ENCODE measurements at regions not wholly inside any gene's neighbourhood (a gene's known extent, or its start where the extent isn't known, plus 50 kb on each side); places are given as distances from the start of the nearest gene placed in this dataset.

DNA sequence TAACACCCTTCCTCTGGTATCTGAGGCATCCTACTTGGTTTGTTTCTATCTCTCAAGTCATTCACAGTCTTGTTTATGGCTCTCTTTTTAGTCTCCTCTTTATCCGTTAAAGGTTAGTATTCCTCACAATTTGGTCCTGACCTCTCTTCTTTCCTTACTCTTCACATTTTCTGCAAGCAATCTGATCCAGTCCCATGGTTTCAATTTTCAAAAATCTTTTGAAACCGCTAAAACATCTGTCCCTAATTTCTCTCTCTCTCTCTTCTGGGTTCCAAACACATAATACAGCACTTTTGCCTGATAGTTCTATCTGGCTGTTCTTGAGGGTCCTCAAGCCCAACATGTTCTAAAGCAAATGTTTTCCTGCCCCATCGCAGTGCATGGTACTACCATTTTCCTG, 149.0 kb downstream of the SERPINI1 start:
- Histone ChIP-seq H3K4me1 (ENCODE audit: insufficient read depth, low read length) (no peaks in the 10 kb centered on the region), H3K4me3 (ENCODE audit: insufficient read depth, low read length) (no peak overlapping the region), H3K4me2 (ENCODE audit: insufficient read depth, low read length) (no peak overlapping the region), H3K27ac (ENCODE audit: low read depth, low read length) (no peak overlapping the region), H4K20me1 (ENCODE audit: insufficient read depth, low read length) (no peaks in the 10 kb centered on the region), H3K27me3 (ENCODE audit: insufficient read depth, low read length) (no peaks in the 10 kb centered on the region), H3K9me3 (ENCODE audit: low read depth, low read length) (no peaks in the 10 kb centered on the region), H2AFZ (ENCODE audit: low read length) (no peak overlapping the region), H3K79me2 (ENCODE audit: insufficient read depth, low read length) (no peaks in the 10 kb centered on the region), H3K36me3 (ENCODE audit: insufficient read depth, low read length) (no peaks in the 10 kb centered on the region)
- DNase-seq (ENCODE audit: insufficient read length, low spot score, missing footprints): no peak
- no peak for TF ChIP-seq CTCF (IDR thresholded peaks at IDR 0.05; ENCODE audit: extremely low read depth, low read depth, low read length)

DNA sequence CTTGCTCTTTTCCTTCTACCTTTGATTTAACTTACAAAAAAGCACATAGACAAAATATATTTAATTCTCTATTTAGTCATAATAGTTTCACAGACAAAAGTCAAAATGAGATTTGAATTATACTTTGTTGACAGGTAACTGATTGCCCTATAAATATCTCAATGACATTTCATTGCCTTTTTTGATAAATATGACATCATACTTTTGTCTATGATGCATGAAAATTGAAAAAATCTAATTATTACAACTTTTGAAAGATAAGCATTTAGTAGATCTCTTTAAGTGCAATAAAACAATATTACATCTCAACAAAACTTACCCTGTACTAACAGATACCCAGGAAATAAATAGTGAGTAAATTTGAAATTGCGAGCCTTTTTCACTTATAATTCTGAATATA, 147.9 kb downstream of the SERPINI1 start:
- Histone ChIP-seq H3K4me2 (ENCODE audit: insufficient read depth, low read length) (no peak overlapping the region), H3K4me3 (ENCODE audit: insufficient read depth, low read length) (no peak overlapping the region), H4K20me1 (ENCODE audit: insufficient read depth, low read length) (no peaks in the 10 kb centered on the region), H3K36me3 (ENCODE audit: insufficient read depth, low read length) (no peaks in the 10 kb centered on the region), H3K27ac (ENCODE audit: low read depth, low read length) (no peak overlapping the region), H3K4me1 (ENCODE audit: insufficient read depth, low read length) (no peaks in the 10 kb centered on the region), H3K79me2 (ENCODE audit: insufficient read depth, low read length) (no peaks in the 10 kb centered on the region), H3K27me3 (ENCODE audit: insufficient read depth, low read length) (no peaks in the 10 kb centered on the region), H3K9me3 (ENCODE audit: low read depth, low read length) (no peaks in the 10 kb centered on the region), H2AFZ (ENCODE audit: low read length) (no peak overlapping the region)
- no peak for TF ChIP-seq CTCF (IDR thresholded peaks at IDR 0.05; ENCODE audit: extremely low read depth, low read depth, low read length)
- DNase-seq (ENCODE audit: insufficient read length, low spot score, missing footprints): no peak

- H3K79me2 ChIP-seq (ENCODE audit: insufficient read depth, low read length): no peaks in the 10 kb centered on the region
- H3K27me3 ChIP-seq (ENCODE audit: insufficient read depth, low read length): no peaks in the 10 kb centered on the region
- H4K20me1 ChIP-seq (ENCODE audit: insufficient read depth, low read length): no peaks in the 10 kb centered on the region
- H2AFZ ChIP-seq (ENCODE audit: low read length): no peak overlapping the region
- no peaks in the 10 kb centered on the region for H3K4me1 ChIP-seq (ENCODE audit: insufficient read depth, low read length)
- no peaks in the 10 kb centered on the region for H3K9me3 ChIP-seq (ENCODE audit: low read depth, low read length)
- H3K4me2 ChIP-seq (ENCODE audit: insufficient read depth, low read length): peak overlapping the region; percentile 28
- H3K27ac ChIP-seq (ENCODE audit: low read depth, low read length): no peak overlapping the region
- no peaks in the 10 kb centered on the region for H3K36me3 ChIP-seq (ENCODE audit: insufficient read depth, low read length)
- no peak overlapping the region for H3K4me3 ChIP-seq (ENCODE audit: insufficient read depth, low read length)
- peak; percentile 66 for TF ChIP-seq CTCF (IDR thresholded peaks at IDR 0.05; ENCODE audit: extremely low read depth, low read depth, low read length)
- DNase-seq (ENCODE audit: insufficient read length, low spot score, missing footprints): no peak
These were observed 146.6 kb downstream of the SERPINI1 start for GRCh38 chr3:167882057-167882667.

DNA sequence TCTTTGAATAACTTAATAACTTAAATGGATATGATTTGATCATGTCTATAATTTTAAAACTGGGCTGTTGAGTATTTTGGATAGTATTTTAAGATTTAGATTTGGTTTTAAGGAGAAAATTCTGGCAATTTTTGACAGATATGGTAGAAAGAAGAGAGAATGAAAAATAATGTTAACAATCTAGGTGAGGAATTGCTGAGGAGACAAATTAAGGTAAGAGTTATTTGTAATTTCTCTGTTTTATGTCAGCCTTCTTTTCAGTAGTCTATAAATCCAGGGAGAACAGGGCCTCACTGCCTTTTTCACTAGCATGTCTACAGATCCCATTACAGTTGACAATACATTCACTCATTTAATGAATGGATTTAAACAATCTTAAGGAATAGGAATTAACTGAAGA, 144.7 kb downstream of the SERPINI1 start:
- no peaks in the 10 kb centered on the region for H3K36me3 ChIP-seq (ENCODE audit: insufficient read depth, low read length)
- no peak for DNase-seq (ENCODE audit: insufficient read length, low spot score, missing footprints)
- H3K79me2 ChIP-seq (ENCODE audit: insufficient read depth, low read length): no peaks in the 10 kb centered on the region
- H3K9me3 ChIP-seq (ENCODE audit: low read depth, low read length): no peaks in the 10 kb centered on the region
- H3K4me1 ChIP-seq (ENCODE audit: insufficient read depth, low read length): peaks cover 4% of the 10 kb centered on the region
- H3K27me3 ChIP-seq (ENCODE audit: insufficient read depth, low read length): no peaks in the 10 kb centered on the region
- no peak overlapping the region for H2AFZ ChIP-seq (ENCODE audit: low read length)
- TF ChIP-seq CTCF (IDR thresholded peaks at IDR 0.05; ENCODE audit: extremely low read depth, low read depth, low read length): no peak
- H4K20me1 ChIP-seq (ENCODE audit: insufficient read depth, low read length): no peaks in the 10 kb centered on the region
- no peak overlapping the region for H3K27ac ChIP-seq (ENCODE audit: low read depth, low read length)
- no peak overlapping the region for H3K4me2 ChIP-seq (ENCODE audit: insufficient read depth, low read length)
- no peak overlapping the region for H3K4me3 ChIP-seq (ENCODE audit: insufficient read depth, low read length)

Data from osteoblast (primary cell).